GM12865 (cell line): ENCODE measurements at regions not wholly inside any gene's neighbourhood (a gene's known extent, or its start where the extent isn't known, plus 50 kb on each side); places are given as distances from the start of the nearest gene placed in this dataset.

ENCODE experiments used
- DNase-seq: peaks from one replicate; pipeline ENCODE4 v3.0.0; 2010; ENCODE audit warnings: low read depth
- H3K4me3 ChIP-seq: 2 replicates; pipeline ENCODE4 v1.5.1; 2011; ENCODE audit warnings: mild to moderate bottlenecking, low read depth, low read length, control low read depth
- CTCF ChIP-seq: IDR thresholded peaks from 2 replicates; pipeline ENCODE4 v1.5.1; 2011; ENCODE audit warnings: low read length, control low read depth, low read depth, inconsistent platforms; ENCODE audit not compliant: insufficient read depth; ENCODE audit errors: missing control alignments

- TF ChIP-seq CTCF = no peak
- DNase-seq = no peak
- H3K4me3 ChIP-seq = no peak overlapping the region
Observed at GRCh38 chr5:58353992-58354391, 105.9 kb downstream of the PLK2 start.

GRCh38 chr5:58351190-58351589 lies 108.7 kb downstream of the PLK2 start:
- DNase-seq = no peak
- TF ChIP-seq CTCF = no peak
- H3K4me3 ChIP-seq = no peak overlapping the region

DNA sequence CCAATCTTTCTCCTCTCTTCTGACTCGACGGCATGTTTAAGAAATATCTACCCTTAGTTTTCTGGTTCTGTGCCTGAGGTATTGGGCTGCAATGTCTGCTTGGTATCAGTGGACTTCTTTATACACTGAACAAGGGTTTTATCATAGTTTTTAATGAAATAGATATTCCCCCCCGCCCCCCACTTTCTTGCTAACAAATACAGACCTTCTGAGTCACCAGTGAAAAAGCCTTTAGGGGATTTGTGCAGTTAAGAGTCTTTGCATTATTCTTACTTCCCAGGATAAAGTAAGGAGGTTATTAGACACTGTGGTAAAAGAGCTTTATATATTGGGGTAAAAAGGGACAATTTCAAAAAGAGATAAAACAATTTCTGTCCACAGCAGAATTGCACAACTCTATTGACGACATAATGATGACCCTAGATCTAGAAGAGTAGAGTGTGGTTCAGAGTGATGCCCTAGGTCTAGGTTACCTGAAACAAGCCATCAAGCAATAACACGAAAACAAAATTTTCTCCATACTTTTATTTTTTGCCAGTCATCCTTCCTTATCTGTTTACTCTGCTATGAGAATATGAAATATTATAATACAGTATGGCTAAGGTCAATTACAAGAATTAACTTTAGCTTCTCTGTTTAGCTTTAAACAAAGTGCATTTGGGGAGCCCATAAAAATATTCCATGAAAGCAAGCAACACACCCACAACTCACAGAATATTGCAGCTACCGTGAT lies 110.7 kb downstream of the PLK2 start:
- TF ChIP-seq CTCF = no peak
- no peak for DNase-seq
- no peak overlapping the region for H3K4me3 ChIP-seq

DNA sequence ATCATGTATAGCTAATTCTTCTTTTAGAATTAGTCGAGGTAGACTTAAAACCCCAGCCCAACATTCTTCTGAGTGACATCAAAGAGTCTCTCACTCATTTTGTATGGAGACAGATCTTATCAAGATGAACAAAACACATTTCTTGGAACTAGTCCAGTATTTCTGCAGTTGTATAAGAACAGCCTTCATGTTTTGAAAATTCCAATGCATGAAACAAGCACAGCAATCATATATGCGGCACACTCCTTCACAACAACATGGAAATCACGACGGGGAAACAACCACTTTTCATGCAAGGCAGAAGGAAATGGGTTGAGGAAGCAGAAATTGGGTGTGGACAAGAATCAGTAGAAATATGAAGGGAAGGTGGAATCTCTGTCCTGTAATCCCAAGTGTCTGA lies 113.8 kb downstream of the PLK2 start:
- DNase-seq = no peak
- TF ChIP-seq CTCF = no peak
- H3K4me3 ChIP-seq = no peak overlapping the region

DNA sequence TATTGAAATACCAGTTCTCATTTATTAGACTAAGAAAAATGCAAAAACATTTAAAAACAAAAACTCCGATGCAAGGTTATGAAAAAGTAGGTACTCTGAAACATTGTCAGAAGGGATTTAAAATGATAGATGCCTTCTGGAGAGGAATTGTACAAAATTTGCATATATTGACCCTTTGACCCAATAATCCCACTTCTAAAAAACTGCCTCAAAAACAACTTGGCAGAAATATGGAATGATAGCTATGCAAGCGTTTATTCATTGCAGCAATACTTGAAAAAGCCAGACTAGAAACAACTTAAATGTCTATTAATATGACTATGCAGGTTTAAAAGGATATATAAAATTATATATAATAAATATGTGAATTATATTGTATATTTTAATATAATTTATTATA lies 118.4 kb downstream of the PLK2 start:
- DNase-seq = no peak
- no peak for TF ChIP-seq CTCF
- no peak overlapping the region for H3K4me3 ChIP-seq

GRCh38 chr5:58335518-58335917 lies 124.4 kb downstream of the PLK2 start:
- no peak for DNase-seq
- no peak for TF ChIP-seq CTCF
- no peak overlapping the region for H3K4me3 ChIP-seq

DNA sequence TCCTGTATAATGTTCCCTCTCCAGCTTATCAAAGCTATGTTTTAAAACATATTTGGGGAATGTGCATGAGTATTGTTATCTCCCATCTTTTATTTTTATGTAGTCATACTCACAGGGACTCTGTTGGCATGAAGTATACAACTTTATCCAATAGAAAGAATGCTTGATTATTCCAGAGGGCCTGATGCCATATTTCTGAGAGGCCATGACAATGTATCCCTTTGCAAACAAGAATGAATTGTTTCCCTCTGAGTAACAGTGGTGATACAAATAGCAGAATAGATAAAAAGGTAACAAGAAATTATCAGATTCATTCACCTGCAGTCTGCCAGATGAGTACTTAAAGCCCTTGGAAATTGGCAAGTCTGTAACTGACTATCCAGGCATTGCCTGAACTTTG lies 125.9 kb downstream of the PLK2 start:
- TF ChIP-seq CTCF = no peak
- no peak for DNase-seq
- H3K4me3 ChIP-seq = no peak overlapping the region
